SK-N-SH treated with all-trans-retinoic acid at 6 μM for 48 hours (cell line): ENCODE measurements at regions not wholly inside any gene's neighbourhood (a gene's known extent, or its start where the extent isn't known, plus 50 kb on each side); places are given as distances from the start of the nearest gene placed in this dataset.

Source experiments
- ESRRG ChIP-seq: fragments of 250-450 bp; sonication (Bioruptor Pico); IDR thresholded peaks from 2 replicates; pipeline ENCODE4 v1.6.1; 2021; ENCODE audit warnings: mild to moderate bottlenecking
- RARB ChIP-seq: fragments of 250-450 bp; sonication (Bioruptor Pico); IDR thresholded peaks from 2 replicates; pipeline ENCODE4 v1.8.0; 2021; ENCODE audit warnings: mild to moderate bottlenecking, moderate library complexity
- SNAI2 ChIP-seq: fragments of 250-450 bp; sonication (Bioruptor Pico); IDR thresholded peaks from 2 replicates; pipeline ENCODE4 v1.5.0; 2020; ENCODE audit warnings: mild to moderate bottlenecking, moderate library complexity
- ZC3H10 ChIP-seq: fragments of 250-450 bp; sonication (Bioruptor Pico); IDR thresholded peaks from 2 replicates; pipeline ENCODE4 v1.5.1; 2021; ENCODE audit warnings: mild to moderate bottlenecking, moderate library complexity

GRCh38 chr11:109237636-109238035 is 184.4 kb upstream of the C11orf87 start:
- TF ChIP-seq SNAI2 (CRISPR knock-in tag) (no peak), RARB (CRISPR knock-in tag) (no peak), ZC3H10 (CRISPR knock-in tag) (no peak), ESRRG (no peak)
